Hematopoietic multipotent progenitor cell (in vitro differentiated cells): ENCODE measurements at regions not wholly inside any gene's neighbourhood (a gene's known extent, or its start where the extent isn't known, plus 50 kb on each side); places are given as distances from the start of the nearest gene placed in this dataset.
"Not testable (repeated sequence)": the region's sequence is repeated elsewhere in the genome, so short reads cannot be mapped to it uniquely, and the experiment has no call there.

Source experiments
- DNase-seq, 3 donors: peaks; one replicate each; pipeline ENCODE4 v3.0.0-alpha.2; 2011 to 2015; ENCODE audit warnings: low read depth in 2 of 3, low spot score in 2 of 3

- no peak for DNase-seq
Measured at GRCh38 chr10:55943403-55943802, 417.7 kb downstream of the ZWINT start.

- no peak for DNase-seq
Measured at GRCh38 chr10:55929291-55929690, 431.8 kb downstream of the ZWINT start.

GRCh38 chr10:55899472-55900147 lies 461.4 kb downstream of the ZWINT start:
- not testable (repeated sequence) for DNase-seq

- DNase-seq: no peak
Measured at GRCh38 chr10:55897490-55897921, 463.6 kb downstream of the ZWINT start.

GRCh38 chr10:55892276-55892675 lies 468.8 kb downstream of the ZWINT start:
- no peak for DNase-seq

- DNase-seq: no peak
Measured at GRCh38 chr10:55881588-55881987, 479.5 kb downstream of the ZWINT start.

- no peak for DNase-seq
Measured at GRCh38 chr10:55873485-55873884, 487.6 kb downstream of the ZWINT start.

GRCh38 chr10:55870186-55870585 lies 490.9 kb downstream of the ZWINT start:
- DNase-seq: peak in 1 of 3 donors; percentile 19

GRCh38 chr10:55867848-55868247 lies 493.2 kb downstream of the ZWINT start:
- DNase-seq: no peak

GRCh38 chr10:55858730-55859129 lies 502.3 kb downstream of the ZWINT start:
- no peak for DNase-seq

- no peak for DNase-seq
Measured at GRCh38 chr10:55852900-55853299, 508.2 kb downstream of the ZWINT start.

- DNase-seq: no peak
Measured at GRCh38 chr10:55837273-55837672, 523.8 kb downstream of the ZWINT start.

GRCh38 chr10:55822096-55822495 lies 539.0 kb downstream of the ZWINT start:
- DNase-seq: no peak

GRCh38 chr10:55820478-55820877 lies 540.6 kb downstream of the ZWINT start:
- DNase-seq: no peak

GRCh38 chr10:55820071-55820470 lies 541.0 kb downstream of the ZWINT start:
- DNase-seq: no peak

GRCh38 chr10:55813451-55814170 lies 547.4 kb downstream of the ZWINT start:
- no peak for DNase-seq

- DNase-seq: no peak
Measured at GRCh38 chr10:55803055-55803454, 558.0 kb downstream of the ZWINT start.

- DNase-seq: no peak
Measured at GRCh38 chr10:55801353-55801661, 559.8 kb downstream of the ZWINT start.

- DNase-seq: no peak
Measured at GRCh38 chr10:55800602-55801352, 560.3 kb downstream of the ZWINT start.

- no peak for DNase-seq
Measured at GRCh38 chr10:55793024-55793423, 568.0 kb downstream of the ZWINT start.

- not testable (repeated sequence) for DNase-seq
Measured at GRCh38 chr10:55790276-55790675, 570.8 kb downstream of the ZWINT start.
